ENCODE measurements at regions not wholly inside any gene's neighbourhood (a gene's known extent, or its start where the extent isn't known, plus 50 kb on each side); places are given as distances from the start of the nearest gene placed in this dataset.
A peak's percentile ranks its signal among the peaks of the same experiment; 100 is the strongest.

DNA sequence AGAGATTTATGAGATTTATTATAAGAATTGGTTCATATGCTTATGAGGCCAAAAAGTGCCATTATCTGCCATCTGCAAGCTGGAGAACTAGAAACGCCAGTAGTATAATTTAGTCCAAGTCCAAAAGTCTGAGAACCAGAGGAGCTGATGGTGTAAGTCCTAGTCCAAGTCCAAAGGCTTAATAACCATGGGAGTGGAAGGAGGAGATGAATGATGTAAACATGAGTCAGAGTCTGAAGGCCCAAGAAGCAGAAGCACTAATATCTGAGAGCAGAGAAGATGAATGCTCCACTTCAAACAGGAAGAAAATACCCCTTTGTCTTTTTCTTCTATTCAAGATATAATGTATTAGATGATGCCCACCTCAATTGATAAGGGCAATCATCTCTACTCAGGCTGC, 185.7 kb downstream of the CGGBP1 start:
- Histone ChIP-seq H3K36me3 (ENCODE audit: control insufficient read depth, insufficient read depth, low read length) (no peaks in the 10 kb centered on the region), H3K4me3 (ENCODE audit: low read depth, low read length) (no peak overlapping the region), H3K27me3 (ENCODE audit: control insufficient read depth, insufficient read depth, low read length) (no peaks in the 10 kb centered on the region)
- no peak for DNase-seq (ENCODE audit: low read depth)
- TF ChIP-seq, protein P1, sequence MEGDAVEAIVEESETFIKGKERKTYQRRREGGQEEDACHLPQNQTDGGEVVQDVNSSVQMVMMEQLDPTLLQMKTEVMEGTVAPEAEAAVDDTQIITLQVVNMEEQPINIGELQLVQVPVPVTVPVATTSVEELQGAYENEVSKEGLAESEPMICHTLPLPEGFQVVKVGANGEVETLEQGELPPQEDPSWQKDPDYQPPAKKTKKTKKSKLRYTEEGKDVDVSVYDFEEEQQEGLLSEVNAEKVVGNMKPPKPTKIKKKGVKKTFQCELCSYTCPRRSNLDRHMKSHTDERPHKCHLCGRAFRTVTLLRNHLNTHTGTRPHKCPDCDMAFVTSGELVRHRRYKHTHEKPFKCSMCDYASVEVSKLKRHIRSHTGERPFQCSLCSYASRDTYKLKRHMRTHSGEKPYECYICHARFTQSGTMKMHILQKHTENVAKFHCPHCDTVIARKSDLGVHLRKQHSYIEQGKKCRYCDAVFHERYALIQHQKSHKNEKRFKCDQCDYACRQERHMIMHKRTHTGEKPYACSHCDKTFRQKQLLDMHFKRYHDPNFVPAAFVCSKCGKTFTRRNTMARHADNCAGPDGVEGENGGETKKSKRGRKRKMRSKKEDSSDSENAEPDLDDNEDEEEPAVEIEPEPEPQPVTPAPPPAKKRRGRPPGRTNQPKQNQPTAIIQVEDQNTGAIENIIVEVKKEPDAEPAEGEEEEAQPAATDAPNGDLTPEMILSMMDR (IDR thresholded peaks at IDR 0.05; ENCODE audit: insufficient read depth, low read length, poor library complexity, severe bottlenecking) = no peak

DNA sequence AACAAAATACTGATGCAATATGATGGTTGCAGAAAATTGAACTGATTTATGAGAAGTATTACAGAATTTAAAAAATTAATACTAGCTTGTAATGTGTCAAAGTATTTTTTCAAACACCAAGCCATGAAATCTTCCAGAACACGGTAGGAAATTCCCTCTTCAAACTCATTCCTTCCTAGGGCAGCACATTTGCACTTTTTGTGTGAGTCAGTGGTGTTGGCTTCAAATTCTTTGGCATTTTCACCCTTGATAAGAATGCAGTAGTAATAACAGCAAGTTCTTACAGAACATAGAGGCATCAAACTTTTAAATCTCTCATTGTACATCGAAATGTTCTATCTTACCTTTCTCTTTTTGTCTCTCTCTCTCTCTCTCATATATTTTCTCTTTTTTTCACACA, 191.8 kb downstream of the CGGBP1 start:
- no peaks in the 10 kb centered on the region for H3K27me3 ChIP-seq (ENCODE audit: control insufficient read depth, insufficient read depth, low read length)
- DNase-seq (ENCODE audit: low read depth) = no peak
- no peaks in the 10 kb centered on the region for H3K36me3 ChIP-seq (ENCODE audit: control insufficient read depth, insufficient read depth, low read length)
- TF ChIP-seq, protein P1 (IDR thresholded peaks at IDR 0.05; ENCODE audit: insufficient read depth, low read length, poor library complexity, severe bottlenecking) = no peak
- no peak overlapping the region for H3K4me3 ChIP-seq (ENCODE audit: low read depth, low read length)

DNA sequence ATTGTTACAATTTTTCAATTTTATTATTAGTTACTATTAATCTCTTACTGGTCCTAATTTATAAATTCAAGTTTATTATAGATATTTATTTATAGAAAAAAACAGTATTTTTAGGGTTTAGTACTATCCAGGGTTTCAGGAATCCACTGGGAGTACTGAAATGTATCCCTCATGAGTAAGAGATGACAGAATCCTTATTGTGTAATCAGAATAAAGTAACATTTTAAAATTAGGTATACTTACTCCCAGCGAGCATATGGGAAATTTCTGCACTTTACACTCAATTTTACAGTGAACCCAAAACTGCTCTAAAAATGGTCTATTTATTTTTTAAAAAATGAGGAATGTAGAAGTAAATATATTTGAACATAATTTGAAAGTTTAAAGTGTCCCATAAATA, 202.7 kb downstream of the CGGBP1 start:
- DNase-seq (ENCODE audit: low read depth) = no peak
- TF ChIP-seq, protein P1 (IDR thresholded peaks at IDR 0.05; ENCODE audit: insufficient read depth, low read length, poor library complexity, severe bottlenecking) = no peak

DNA sequence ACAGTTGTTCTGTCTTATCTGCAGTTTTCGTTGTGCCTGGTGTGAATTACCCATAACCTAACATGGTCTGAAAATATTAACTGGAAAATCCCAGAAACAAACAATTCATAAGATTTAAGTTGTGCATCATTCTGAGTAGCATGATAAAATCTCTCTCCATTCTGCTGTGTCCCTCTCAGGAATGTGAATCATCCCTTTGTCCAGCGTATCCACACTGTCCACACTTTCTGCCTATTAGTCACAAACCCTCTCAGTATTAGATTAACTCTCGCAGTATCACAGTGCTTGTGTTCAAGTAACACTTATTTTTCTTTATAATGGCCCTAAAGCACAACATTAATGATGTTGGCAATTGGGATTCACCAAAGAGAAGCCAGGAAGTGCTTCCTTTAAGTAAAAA, 203.2 kb downstream of the CGGBP1 start:
- H3K36me3 ChIP-seq (ENCODE audit: control insufficient read depth, insufficient read depth, low read length) = no peaks in the 10 kb centered on the region
- TF ChIP-seq, protein P1 (IDR thresholded peaks at IDR 0.05; ENCODE audit: insufficient read depth, low read length, poor library complexity, severe bottlenecking) = no peak
- H3K27me3 ChIP-seq (ENCODE audit: control insufficient read depth, insufficient read depth, low read length) = no peaks in the 10 kb centered on the region
- DNase-seq (ENCODE audit: low read depth) = peak; percentile 43
- H3K4me3 ChIP-seq (ENCODE audit: low read depth, low read length) = no peak overlapping the region

More for the DNA sequence above, 202.7 kb downstream of the CGGBP1 start:
- no peaks in the 10 kb centered on the region for H3K27me3 ChIP-seq (ENCODE audit: control insufficient read depth, insufficient read depth, low read length)
- H3K36me3 ChIP-seq (ENCODE audit: control insufficient read depth, insufficient read depth, low read length) = no peaks in the 10 kb centered on the region
- H3K4me3 ChIP-seq (ENCODE audit: low read depth, low read length) = no peak overlapping the region

DNA sequence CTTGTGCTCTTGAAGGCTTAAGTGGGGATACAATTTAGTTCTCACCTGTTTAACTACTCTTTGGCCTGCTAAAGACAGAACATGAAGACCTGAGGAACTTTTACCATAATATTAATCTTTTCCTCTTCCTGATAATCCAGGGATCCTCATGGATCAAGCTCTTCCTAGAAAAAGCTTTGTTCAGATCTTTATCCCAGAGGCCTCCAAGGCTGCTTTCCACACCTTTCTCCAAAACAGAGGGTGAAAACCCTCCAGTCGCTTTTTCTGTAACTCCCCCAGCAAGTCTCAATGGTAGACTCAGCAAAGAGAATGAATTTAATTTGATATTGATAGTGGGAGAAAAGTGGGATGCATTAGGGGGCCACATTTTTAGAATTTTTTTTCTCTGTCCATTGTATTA, 203.6 kb downstream of the CGGBP1 start:
- no peak for DNase-seq (ENCODE audit: low read depth)
- H3K36me3 ChIP-seq (ENCODE audit: control insufficient read depth, insufficient read depth, low read length) = no peaks in the 10 kb centered on the region

DNA sequence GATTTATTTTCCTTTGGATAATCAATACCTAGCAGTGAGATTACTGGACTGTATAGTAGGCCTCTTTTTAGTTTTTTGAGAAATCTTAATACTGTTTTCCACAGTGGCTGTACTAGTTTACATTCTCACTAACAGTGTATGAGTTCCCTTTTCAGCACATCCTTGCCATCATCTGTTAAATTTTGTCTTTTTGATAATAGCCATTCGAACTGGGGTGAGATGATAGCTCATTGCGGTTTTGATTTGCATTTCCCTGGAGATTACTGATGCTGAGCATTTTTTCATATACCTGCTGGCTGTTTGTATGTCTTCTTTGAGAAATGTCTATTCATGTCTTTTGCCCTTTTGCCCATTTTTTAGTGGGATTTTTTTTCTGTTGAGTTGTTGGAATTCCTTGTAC, 210.8 kb downstream of the CGGBP1 start:
- DNase-seq (ENCODE audit: low read depth) = no peak
- TF ChIP-seq, protein P1 (IDR thresholded peaks at IDR 0.05; ENCODE audit: insufficient read depth, low read length, poor library complexity, severe bottlenecking) = no peak
- H3K27me3 ChIP-seq (ENCODE audit: control insufficient read depth, insufficient read depth, low read length) = no peaks in the 10 kb centered on the region
- no peak overlapping the region for H3K4me3 ChIP-seq (ENCODE audit: low read depth, low read length)
- no peaks in the 10 kb centered on the region for H3K36me3 ChIP-seq (ENCODE audit: control insufficient read depth, insufficient read depth, low read length)

More for the DNA sequence above, 203.6 kb downstream of the CGGBP1 start:
- TF ChIP-seq, protein P1 (IDR thresholded peaks at IDR 0.05; ENCODE audit: insufficient read depth, low read length, poor library complexity, severe bottlenecking) = no peak
- no peak overlapping the region for H3K4me3 ChIP-seq (ENCODE audit: low read depth, low read length)
- H3K27me3 ChIP-seq (ENCODE audit: control insufficient read depth, insufficient read depth, low read length) = no peaks in the 10 kb centered on the region

All from kidney epithelial cell (primary cell).